B cell (primary cell): ENCODE measurements at regions not wholly inside any gene's neighbourhood (a gene's known extent, or its start where the extent isn't known, plus 50 kb on each side); places are given as distances from the start of the nearest gene placed in this dataset.

Experiments used
- ATAC-seq: fragments of 200-7000 bp; cut with Tn5 transposase; one replicate; pipeline ENCODE4 v1.10.0; 2021; ENCODE audit warnings: low read depth, mild to moderate bottlenecking, moderate number of reproducible peaks, moderate library complexity
- CTCF ChIA-PET: fragments of 350-600 bp; sonication (Branson Sonifier 250); formaldehyde crosslinking; loops from one replicate; lab custom pipeline; 2021; ENCODE audit warnings: antibody characterized with exemption, inconsistent platforms; lab: Charles Lee
- POLR2A ChIA-PET: fragments of 350-600 bp; sonication (Branson Sonifier 250); formaldehyde crosslinking; loops from one replicate; lab custom pipeline; 2021; ENCODE audit warnings: antibody characterized with exemption; lab: Charles Lee
- DNase-seq: peaks from one replicate; pipeline ENCODE4 v3.0.0; 2013
- H2AFZ ChIP-seq: 2 replicates; pipeline ENCODE4 v1.6.1; 2012; ENCODE audit warnings: mild to moderate bottlenecking, low read depth, low read length; ENCODE audit not compliant: insufficient read depth, poor library complexity, severe bottlenecking
- H3K27ac ChIP-seq, 2 donors: 1 replicate in 1 of 2; 2 replicates in 1 of 2; pipeline ENCODE4 v1.5.1; 2012 to 2013; ENCODE audit warnings: low read length in 2 of 2, mild to moderate bottlenecking in 2 of 2, moderate library complexity in 1 of 2
- H3K27me3 ChIP-seq, 4 experiments: fragments of 200-600 bp in 1 of 4; sonication (generic) in 1 of 4; replicated peaks in 1 of 4; 1 replicate in 2 of 4; 2 replicates in 2 of 4; pipeline versions ENCODE4 v1.6.1 to v1.7.0; 2013 to 2016; ENCODE audit warnings: low read length in 3 of 4, mild to moderate bottlenecking in 2 of 4, mixed read lengths in 1 of 4, moderate library complexity in 1 of 4; ENCODE audit not compliant: insufficient read depth in 4 of 4, control insufficient read depth in 3 of 4; ENCODE audit errors: control extremely low read depth in 1 of 4
- H3K36me3 ChIP-seq, 2 experiments: replicated peaks in 1 of 2; 1 replicate in 1 of 2; 2 replicates in 1 of 2; pipeline versions ENCODE4 v1.6.1 to v1.7.1; 2013; ENCODE audit warnings: low read length in 1 of 2; ENCODE audit not compliant: insufficient read depth in 2 of 2, control insufficient read depth in 1 of 2; ENCODE audit errors: control extremely low read depth in 1 of 2, extremely low read depth in 1 of 2
- H3K4me1 ChIP-seq, 2 donors: fragments of 200-600 bp in 1 of 2; sonication (generic) in 1 of 2; 1 replicate in 1 of 2; 2 replicates in 1 of 2; pipeline versions ENCODE4 v1.5.1 to v1.6.1; 2013 to 2017; ENCODE audit warnings: low read length in 2 of 2; ENCODE audit not compliant: control insufficient read depth in 2 of 2, insufficient read depth in 2 of 2
- H3K4me2 ChIP-seq: replicated peaks from 2 replicates; pipeline ENCODE3; 2012; ENCODE audit warnings: mild to moderate bottlenecking, low read depth, low read length; ENCODE audit not compliant: poor library complexity, severe bottlenecking
- H3K4me3 ChIP-seq, 5 experiments: fragments of 200-600 bp in 1 of 5; sonication (generic) in 1 of 5; 1 replicate in 3 of 5; 2 replicates in 2 of 5; pipeline versions ENCODE4 v1.5.1 to v1.7.0; 2011 to 2016; ENCODE audit warnings: low read length in 4 of 5, mild to moderate bottlenecking in 4 of 5, low read depth in 2 of 5, control low read depth in 1 of 5, moderate library complexity in 1 of 5; ENCODE audit not compliant: insufficient read depth in 1 of 5; ENCODE audit errors: control extremely low read depth in 1 of 5, extremely low read depth in 1 of 5
- H3K79me2 ChIP-seq: fragments of 200-600 bp; sonication (generic); one replicate; pipeline ENCODE4 v1.6.0; 2016; ENCODE audit warnings: low read length; ENCODE audit not compliant: control insufficient read depth, insufficient read depth
- H3K9ac ChIP-seq: fragments of 200-600 bp; sonication (generic); 2 replicates; pipeline ENCODE4 v1.6.1; 2017; ENCODE audit warnings: mild to moderate bottlenecking, low read length, moderate library complexity
- H3K9me3 ChIP-seq, 3 donors: one replicate each; pipeline versions ENCODE4 v1.6.1 to v1.7.1; 2013; ENCODE audit warnings: low read length in 2 of 3; ENCODE audit not compliant: control insufficient read depth in 2 of 3, insufficient read depth in 1 of 3; ENCODE audit errors: control extremely low read depth in 1 of 3
- H4K20me1 ChIP-seq: 2 replicates; pipeline ENCODE4 v1.6.0; 2012; ENCODE audit warnings: mild to moderate bottlenecking, low read length; ENCODE audit not compliant: insufficient read depth, control insufficient read depth, poor library complexity, severe bottlenecking
- H3K27ac Mint-ChIP-seq: one replicate; pipeline ENCODE4 v1.8.0; 2021; ENCODE audit warnings: mixed read lengths
- H3K27me3 Mint-ChIP-seq: one replicate; pipeline ENCODE4 v1.8.0; 2021; ENCODE audit warnings: mixed read lengths
- H3K4me1 Mint-ChIP-seq: one replicate; pipeline ENCODE4 v1.8.0; 2021; ENCODE audit warnings: mixed read lengths
- H3K4me3 Mint-ChIP-seq: one replicate; pipeline ENCODE4 v1.8.0; 2021; ENCODE audit warnings: mixed read lengths
- H3K9me3 Mint-ChIP-seq: one replicate; pipeline ENCODE4 v1.8.0; 2022; ENCODE audit warnings: mixed read lengths; ENCODE audit not compliant: insufficient read depth
- EZH2 ChIP-seq: IDR thresholded peaks from 2 replicates; pipeline ENCODE4 v1.6.1; 2012; ENCODE audit warnings: borderline replicate concordance, low read depth, mild to moderate bottlenecking, moderate library complexity, low read length; ENCODE audit not compliant: insufficient read depth, poor library complexity, severe bottlenecking
- WGBS: methylation state at CpG from one replicate; pipeline ENCODE4 v1.1.5; 2013; ENCODE audit warnings: missing lambda C conversion rate; ENCODE audit not compliant: insufficient coverage; 5-methylcytosine and 5-hydroxymethylcytosine counted together
- intact Hi-C: fragments of 100-400 bp; cut with micrococcal nuclease; formaldehyde crosslinking; loops from one replicate; pipeline ENCODE4 v1.10.0; 2022
- TF ChIP-seq, protein P1 (sequence below): fragments of 200-600 bp; IDR thresholded peaks from one replicate; pipeline ENCODE4 v1.8.0; 2022; ENCODE audit warnings: antibody characterized with exemption, mild to moderate bottlenecking

DNA sequence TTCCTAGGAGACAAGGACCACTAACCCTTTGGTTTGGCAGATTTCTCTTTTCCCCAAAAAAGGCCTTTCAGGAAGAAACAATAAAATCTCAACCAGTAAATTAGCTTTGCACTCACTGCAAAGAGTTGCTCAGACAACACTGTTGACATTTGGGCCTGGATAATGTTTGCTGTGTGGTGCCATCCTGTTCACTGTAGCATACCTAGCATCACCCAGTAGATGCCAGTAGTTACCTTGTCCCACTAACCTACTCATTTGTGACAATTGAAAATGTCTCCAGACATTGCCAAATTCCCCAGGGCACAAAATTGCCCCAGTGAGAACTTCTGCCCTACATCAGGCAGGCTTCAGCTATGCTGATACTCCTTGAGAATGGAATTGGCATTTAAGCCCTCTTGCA is 177.0 kb upstream of the ERCC4 start:
- TF ChIP-seq, protein P1, sequence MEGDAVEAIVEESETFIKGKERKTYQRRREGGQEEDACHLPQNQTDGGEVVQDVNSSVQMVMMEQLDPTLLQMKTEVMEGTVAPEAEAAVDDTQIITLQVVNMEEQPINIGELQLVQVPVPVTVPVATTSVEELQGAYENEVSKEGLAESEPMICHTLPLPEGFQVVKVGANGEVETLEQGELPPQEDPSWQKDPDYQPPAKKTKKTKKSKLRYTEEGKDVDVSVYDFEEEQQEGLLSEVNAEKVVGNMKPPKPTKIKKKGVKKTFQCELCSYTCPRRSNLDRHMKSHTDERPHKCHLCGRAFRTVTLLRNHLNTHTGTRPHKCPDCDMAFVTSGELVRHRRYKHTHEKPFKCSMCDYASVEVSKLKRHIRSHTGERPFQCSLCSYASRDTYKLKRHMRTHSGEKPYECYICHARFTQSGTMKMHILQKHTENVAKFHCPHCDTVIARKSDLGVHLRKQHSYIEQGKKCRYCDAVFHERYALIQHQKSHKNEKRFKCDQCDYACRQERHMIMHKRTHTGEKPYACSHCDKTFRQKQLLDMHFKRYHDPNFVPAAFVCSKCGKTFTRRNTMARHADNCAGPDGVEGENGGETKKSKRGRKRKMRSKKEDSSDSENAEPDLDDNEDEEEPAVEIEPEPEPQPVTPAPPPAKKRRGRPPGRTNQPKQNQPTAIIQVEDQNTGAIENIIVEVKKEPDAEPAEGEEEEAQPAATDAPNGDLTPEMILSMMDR, result no peak
- TF ChIP-seq EZH2, result no peak

DNA sequence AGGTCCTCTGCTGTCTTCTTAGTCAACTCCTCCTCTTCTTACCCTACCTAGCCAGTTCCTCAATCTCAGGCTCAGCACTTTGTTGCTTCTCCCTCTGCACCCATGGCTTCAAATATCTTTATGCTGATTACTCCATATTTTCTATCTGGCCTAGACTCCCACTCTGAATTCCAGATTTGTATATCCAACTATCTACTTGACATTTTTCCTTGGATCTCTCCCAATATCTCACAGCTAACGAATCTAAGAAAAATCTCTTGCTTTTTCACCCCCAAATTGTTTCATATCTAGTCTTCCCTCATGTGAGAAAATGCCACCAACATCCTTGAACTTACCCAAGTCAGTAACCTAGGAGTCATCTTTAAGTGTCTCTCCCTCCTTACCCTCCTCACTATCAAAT is 176.4 kb upstream of the ERCC4 start:
- Mint-ChIP-seq H3K4me3 (no peak overlapping the region), H3K4me1 (no peaks in the 10 kb centered on the region), H3K9me3 (no peaks in the 10 kb centered on the region), H3K27ac (no peak overlapping the region), H3K27me3 (no peaks in the 10 kb centered on the region)
- 55% methylated on average over 1 of the region's 1 CpG for WGBS
- DNase-seq, result no peak
- TF ChIP-seq, protein P1, result no peak
- no peak for TF ChIP-seq EZH2
- Histone ChIP-seq H3K27ac (no peak overlapping the region), H4K20me1 (no peaks in the 10 kb centered on the region), H3K4me1 (no peaks in the 10 kb centered on the region), H3K4me2 (no peak overlapping the region), H3K27me3 (no peaks in the 10 kb centered on the region), H3K9ac (no peak overlapping the region), H2AFZ (no peak overlapping the region), H3K9me3 (peaks cover 0 to 9% (median 0%) of the 10 kb centered on the region in 3 donors), H3K79me2 (no peaks in the 10 kb centered on the region), H3K36me3 (no peaks in the 10 kb centered on the region), H3K4me3 (no peak overlapping the region)
- intact Hi-C loops, result no loop called here
- POLR2A ChIA-PET, result no interaction called here
- no peak for ATAC-seq
- CTCF ChIA-PET, result no interaction called here

More for the DNA sequence above, 177.0 kb upstream of the ERCC4 start:
- ChIA-PET POLR2A (no interaction called here), CTCF (no interaction called here)
- DNase-seq, result no peak
- H4K20me1 ChIP-seq, result no peaks in the 10 kb centered on the region
- Mint-ChIP-seq H3K9me3 (no peaks in the 10 kb centered on the region), H3K4me3 (no peak overlapping the region), H3K4me1 (no peaks in the 10 kb centered on the region), H3K27me3 (no peaks in the 10 kb centered on the region), H3K27ac (no peak overlapping the region)
- no peak overlapping the region for H2AFZ ChIP-seq
- H3K4me2 ChIP-seq, result no peak overlapping the region
- intact Hi-C loops, result no loop called here
- ATAC-seq, result no peak
- no peaks in the 10 kb centered on the region for H3K4me1 ChIP-seq
- H3K27me3 ChIP-seq, result no peaks in the 10 kb centered on the region
- H3K36me3 ChIP-seq, result no peaks in the 10 kb centered on the region
- no peak overlapping the region for H3K9ac ChIP-seq
- H3K9me3 ChIP-seq, result peaks cover 0 to 9% (median 0%) of the 10 kb centered on the region in 3 donors
- H3K27ac ChIP-seq, result no peak overlapping the region
- no peaks in the 10 kb centered on the region for H3K79me2 ChIP-seq
- H3K4me3 ChIP-seq, result no peak overlapping the region
